ENCODE measurements at regions not wholly inside any gene's neighbourhood (a gene's known extent, or its start where the extent isn't known, plus 50 kb on each side); places are given as distances from the start of the nearest gene placed in this dataset.

- TF ChIP-seq, protein P1, sequence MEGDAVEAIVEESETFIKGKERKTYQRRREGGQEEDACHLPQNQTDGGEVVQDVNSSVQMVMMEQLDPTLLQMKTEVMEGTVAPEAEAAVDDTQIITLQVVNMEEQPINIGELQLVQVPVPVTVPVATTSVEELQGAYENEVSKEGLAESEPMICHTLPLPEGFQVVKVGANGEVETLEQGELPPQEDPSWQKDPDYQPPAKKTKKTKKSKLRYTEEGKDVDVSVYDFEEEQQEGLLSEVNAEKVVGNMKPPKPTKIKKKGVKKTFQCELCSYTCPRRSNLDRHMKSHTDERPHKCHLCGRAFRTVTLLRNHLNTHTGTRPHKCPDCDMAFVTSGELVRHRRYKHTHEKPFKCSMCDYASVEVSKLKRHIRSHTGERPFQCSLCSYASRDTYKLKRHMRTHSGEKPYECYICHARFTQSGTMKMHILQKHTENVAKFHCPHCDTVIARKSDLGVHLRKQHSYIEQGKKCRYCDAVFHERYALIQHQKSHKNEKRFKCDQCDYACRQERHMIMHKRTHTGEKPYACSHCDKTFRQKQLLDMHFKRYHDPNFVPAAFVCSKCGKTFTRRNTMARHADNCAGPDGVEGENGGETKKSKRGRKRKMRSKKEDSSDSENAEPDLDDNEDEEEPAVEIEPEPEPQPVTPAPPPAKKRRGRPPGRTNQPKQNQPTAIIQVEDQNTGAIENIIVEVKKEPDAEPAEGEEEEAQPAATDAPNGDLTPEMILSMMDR (IDR thresholded peaks at IDR 0.05): no peak
- no peak for TF ChIP-seq POLR2A (IDR thresholded peaks at IDR 0.05)
Observed at GRCh38 chr16:66162821-66163220, 203.7 kb upstream of the CDH5 start.

Data from uterus (tissue), 2 donors.